ENCODE measurements at regions not wholly inside any gene's neighbourhood (a gene's known extent, or its start where the extent isn't known, plus 50 kb on each side); places are given as distances from the start of the nearest gene placed in this dataset.

GRCh38 chr16:73558219-73558618, 510.3 kb upstream of the ZFHX3 start:
- no peak for DNase-seq

GRCh38 chr16:73553941-73554660, 506.2 kb upstream of the ZFHX3 start:
- no peak for DNase-seq

- no peak for DNase-seq
Measured at GRCh38 chr16:73549984-73550631, 502.2 kb upstream of the ZFHX3 start.

- no peak for DNase-seq
Measured at GRCh38 chr16:73547552-73548403, 499.9 kb upstream of the ZFHX3 start.

GRCh38 chr16:73546341-73546845, 498.5 kb upstream of the ZFHX3 start:
- no peak for DNase-seq

GRCh38 chr16:73545755-73546154, 497.8 kb upstream of the ZFHX3 start:
- DNase-seq = no peak

GRCh38 chr16:73545290-73545689, 497.4 kb upstream of the ZFHX3 start:
- DNase-seq = no peak

- no peak for DNase-seq
Measured at GRCh38 chr16:73544826-73545225, 496.9 kb upstream of the ZFHX3 start.

- no peak for DNase-seq
Measured at GRCh38 chr16:73543970-73544599, 496.2 kb upstream of the ZFHX3 start.

- DNase-seq = no peak
Measured at GRCh38 chr16:73543331-73543969, 495.5 kb upstream of the ZFHX3 start.

GRCh38 chr16:73542885-73543284, 495.0 kb upstream of the ZFHX3 start:
- no peak for DNase-seq

GRCh38 chr16:73537921-73538320, 490.0 kb upstream of the ZFHX3 start:
- DNase-seq = no peak

- DNase-seq = no peak
Measured at GRCh38 chr16:73536931-73537330, 489.0 kb upstream of the ZFHX3 start.

- DNase-seq = no peak
Measured at GRCh38 chr16:73531021-73531420, 483.1 kb upstream of the ZFHX3 start.

GRCh38 chr16:73530529-73530928, 482.6 kb upstream of the ZFHX3 start:
- no peak for DNase-seq

GRCh38 chr16:73529303-73530012, 481.5 kb upstream of the ZFHX3 start:
- DNase-seq = no peak

- DNase-seq = no peak
Measured at GRCh38 chr16:73527187-73527586, 479.3 kb upstream of the ZFHX3 start.

GRCh38 chr16:73526011-73526804, 478.3 kb upstream of the ZFHX3 start:
- no peak for DNase-seq

- no peak for DNase-seq
Measured at GRCh38 chr16:73523209-73523608, 475.3 kb upstream of the ZFHX3 start.

- DNase-seq = no peak
Measured at GRCh38 chr16:73521499-73521898, 473.6 kb upstream of the ZFHX3 start.

- no peak for DNase-seq
Measured at GRCh38 chr16:73515616-73516015, 467.7 kb upstream of the ZFHX3 start.

Data from stimulated activated CD8-positive, alpha-beta memory T cell treated with anti-CD3 and anti-CD28 coated beads, Interleukin-4, amount 100 ng/mL, for 48 hours (primary cell).